GM23338 (cell line): ENCODE measurements at regions not wholly inside any gene's neighbourhood (a gene's known extent, or its start where the extent isn't known, plus 50 kb on each side); places are given as distances from the start of the nearest gene placed in this dataset.

Experiments used
- ATAC-seq: fragments of 200-7000 bp; cut with Tn5 transposase; 3 replicates; pipeline ENCODE4 v1.9.1; 2020
- DNase-seq: peaks from one replicate; pipeline ENCODE4 v3.0.0-alpha.2; 2015; ENCODE audit warnings: low spot score
- H2AFZ ChIP-seq: fragments of 200-600 bp; sonication (generic); 2 replicates; pipeline ENCODE4 v1.8.0; 2016; ENCODE audit warnings: antibody characterized with exemption, mild to moderate bottlenecking, moderate library complexity
- H3F3A ChIP-seq: fragments of 200-600 bp; sonication (generic); replicated peaks from 2 replicates; pipeline ENCODE4 v1.8.0; 2017; ENCODE audit warnings: antibody characterized with exemption, mixed run types, low read depth
- H3K27ac ChIP-seq: fragments of 200-600 bp; sonication (generic); 2 replicates; pipeline ENCODE4 v1.6.1; 2016; ENCODE audit warnings: low read depth
- H3K27me3 ChIP-seq: fragments of 200-600 bp; sonication (generic); 2 replicates; pipeline ENCODE4 v1.8.0; 2016; ENCODE audit warnings: mild to moderate bottlenecking, mixed run types, moderate library complexity; ENCODE audit not compliant: insufficient read depth
- H3K36me3 ChIP-seq: fragments of 200-600 bp; sonication (generic); 2 replicates; pipeline ENCODE4 v1.8.0; 2016; ENCODE audit warnings: mild to moderate bottlenecking; ENCODE audit not compliant: insufficient read depth
- H3K4me1 ChIP-seq: fragments of 200-600 bp; sonication (generic); 2 replicates; pipeline ENCODE4 v1.8.0; 2016; ENCODE audit warnings: mild to moderate bottlenecking, moderate library complexity; ENCODE audit not compliant: insufficient read depth
- H3K4me2 ChIP-seq: fragments of 200-600 bp; sonication (generic); 2 replicates; pipeline ENCODE4 v1.7.1; 2017; ENCODE audit warnings: mixed run types
- H3K4me3 ChIP-seq: fragments of 200-600 bp; sonication (generic); 2 replicates; pipeline ENCODE4 v1.6.1; 2016; ENCODE audit warnings: mixed run types
- H3K79me2 ChIP-seq: fragments of 200-600 bp; sonication (generic); replicated peaks from 2 replicates; pipeline ENCODE4 v1.8.0; 2017; ENCODE audit warnings: mild to moderate bottlenecking; ENCODE audit not compliant: insufficient read depth
- H3K9me2 ChIP-seq: fragments of 200-600 bp; sonication (generic); 2 replicates; pipeline ENCODE4 v1.8.0; 2017; ENCODE audit not compliant: insufficient read depth
- H4K20me1 ChIP-seq: fragments of 200-600 bp; sonication (generic); replicated peaks from 2 replicates; pipeline ENCODE4 v1.8.0; 2017; ENCODE audit warnings: mild to moderate bottlenecking; ENCODE audit not compliant: insufficient read depth
- H3K27ac Mint-ChIP-seq: 2 replicates; pipeline ENCODE4 v1.8.0; 2020; ENCODE audit warnings: inconsistent platforms, mild to moderate bottlenecking, moderate library complexity, mixed read lengths
- H3K27me3 Mint-ChIP-seq: 3 replicates; pipeline ENCODE4 v1.8.0; 2022; ENCODE audit warnings: low read depth, mild to moderate bottlenecking, moderate library complexity, mixed read lengths, inconsistent platforms; ENCODE audit not compliant: insufficient read depth, poor library complexity
- H3K36me3 Mint-ChIP-seq: 3 replicates; pipeline ENCODE4 v1.8.0; 2021; ENCODE audit warnings: low read depth, mild to moderate bottlenecking, inconsistent platforms, moderate library complexity, mixed read lengths
- H3K4me1 Mint-ChIP-seq: 3 replicates; pipeline ENCODE4 v1.8.0; 2020; ENCODE audit warnings: mild to moderate bottlenecking, inconsistent platforms, mixed read lengths
- H3K4me3 Mint-ChIP-seq: 3 replicates; pipeline ENCODE4 v1.8.0; 2021; ENCODE audit warnings: moderate library complexity, mild to moderate bottlenecking, inconsistent platforms, mixed read lengths
- H3K9me3 Mint-ChIP-seq: 3 replicates; pipeline ENCODE4 v1.8.0; 2020; ENCODE audit warnings: moderate library complexity, mild to moderate bottlenecking, inconsistent platforms, mixed read lengths
- CREB1 ChIP-seq: fragments of 250-450 bp; sonication (Bioruptor Pico); IDR thresholded peaks from 2 replicates; pipeline ENCODE4 v1.5.0; 2020; ENCODE audit warnings: low read depth, mild to moderate bottlenecking, moderate library complexity
- CTCF ChIP-seq, 2 experiments: fragments of 200-600 bp in 1 of 2; sonication (generic) in 1 of 2; conservative IDR thresholded peaks; 2 replicates each; pipeline versions ENCODE4 v1.5.1 to v1.6.1; 2016 to 2017; ENCODE audit warnings: antibody characterized with exemption in 2 of 2, low read depth in 2 of 2, mild to moderate bottlenecking in 2 of 2, moderate library complexity in 1 of 2
- EZH2 ChIP-seq: fragments of 200-600 bp; sonication (generic); IDR thresholded peaks from one replicate; pipeline ENCODE4 v1.8.0; 2017; ENCODE audit warnings: antibody characterized with exemption, mild to moderate bottlenecking, low read depth; ENCODE audit not compliant: unreplicated experiment
- EZH2phosphoT487 ChIP-seq: fragments of 200-600 bp; sonication (generic); IDR thresholded peaks from one replicate; pipeline ENCODE4 v1.8.1; 2018; ENCODE audit warnings: antibody characterized with exemption; ENCODE audit not compliant: unreplicated experiment
- JUNB ChIP-seq: IDR thresholded peaks from one replicate; pipeline ENCODE4 v1.6.1; 2016; ENCODE audit warnings: antibody characterized with exemption; ENCODE audit not compliant: unreplicated experiment
- REST ChIP-seq: IDR thresholded peaks from one replicate; pipeline ENCODE4 v1.6.1; 2018; ENCODE audit warnings: antibody characterized with exemption; ENCODE audit not compliant: unreplicated experiment
- STAT1 ChIP-seq: IDR thresholded peaks from one replicate; pipeline ENCODE4 v1.6.1; 2016; ENCODE audit warnings: antibody characterized with exemption; ENCODE audit not compliant: unreplicated experiment
- ZNF114 ChIP-seq: fragments of 250-450 bp; sonication (Bioruptor Pico); IDR thresholded peaks from 2 replicates; pipeline ENCODE4 v1.5.0; 2020; ENCODE audit warnings: mild to moderate bottlenecking, moderate library complexity
- ZNF331 ChIP-seq: fragments of 250-450 bp; sonication (Bioruptor Pico); IDR thresholded peaks from 2 replicates; pipeline ENCODE4 v1.5.0; 2020; ENCODE audit warnings: low read depth, mild to moderate bottlenecking, moderate library complexity
- TF ChIP-seq, protein P1 (sequence below): fragments of 250-450 bp; sonication (Bioruptor Pico); IDR thresholded peaks from 2 replicates; pipeline ENCODE4 v1.5.0; 2020; ENCODE audit warnings: mild to moderate bottlenecking, moderate library complexity

GRCh38 chr3:74787011-74787410, 172.6 kb upstream of the CNTN3 start:
- Histone ChIP-seq H3K9me2 (no peaks in the 10 kb centered on the region), H3K4me1 (no peaks in the 10 kb centered on the region), H3K27ac (no peak overlapping the region), H3K36me3 (no peaks in the 10 kb centered on the region), H3K4me2 (no peak overlapping the region), H3K79me2 (no peaks in the 10 kb centered on the region), H3K27me3 (no peaks in the 10 kb centered on the region), H3F3A (no peaks in the 10 kb centered on the region), H3K4me3 (no peak overlapping the region), H2AFZ (no peak overlapping the region), H4K20me1 (no peaks in the 10 kb centered on the region)
- ATAC-seq (no peak; the same call in 2 of the 3 replicates), DNase-seq (peak; percentile 54)
- H3K27me3 Mint-ChIP-seq, result no peaks in the 10 kb centered on the region
- no peaks in the 10 kb centered on the region for H3K36me3 Mint-ChIP-seq
- H3K27ac Mint-ChIP-seq, result no peak overlapping the region
- no peak overlapping the region for H3K4me3 Mint-ChIP-seq
- no peaks in the 10 kb centered on the region for H3K9me3 Mint-ChIP-seq
- H3K4me1 Mint-ChIP-seq, result no peaks in the 10 kb centered on the region; the same call in 2 of the 3 replicates
- TF ChIP-seq CREB1 (CRISPR knock-in tag) (no peak), ZNF114 (CRISPR knock-in tag) (no peak), CTCF (conservative IDR thresholded peaks at IDR 0.05; ENCODE audit: low read depth in 2 of 2) (no peak), STAT1 (no peak), ZNF331 (CRISPR knock-in tag) (no peak), REST (no peak), JUNB (no peak), EZH2 (no peak), EZH2phosphoT487 (no peak)
- TF ChIP-seq, protein P1, sequence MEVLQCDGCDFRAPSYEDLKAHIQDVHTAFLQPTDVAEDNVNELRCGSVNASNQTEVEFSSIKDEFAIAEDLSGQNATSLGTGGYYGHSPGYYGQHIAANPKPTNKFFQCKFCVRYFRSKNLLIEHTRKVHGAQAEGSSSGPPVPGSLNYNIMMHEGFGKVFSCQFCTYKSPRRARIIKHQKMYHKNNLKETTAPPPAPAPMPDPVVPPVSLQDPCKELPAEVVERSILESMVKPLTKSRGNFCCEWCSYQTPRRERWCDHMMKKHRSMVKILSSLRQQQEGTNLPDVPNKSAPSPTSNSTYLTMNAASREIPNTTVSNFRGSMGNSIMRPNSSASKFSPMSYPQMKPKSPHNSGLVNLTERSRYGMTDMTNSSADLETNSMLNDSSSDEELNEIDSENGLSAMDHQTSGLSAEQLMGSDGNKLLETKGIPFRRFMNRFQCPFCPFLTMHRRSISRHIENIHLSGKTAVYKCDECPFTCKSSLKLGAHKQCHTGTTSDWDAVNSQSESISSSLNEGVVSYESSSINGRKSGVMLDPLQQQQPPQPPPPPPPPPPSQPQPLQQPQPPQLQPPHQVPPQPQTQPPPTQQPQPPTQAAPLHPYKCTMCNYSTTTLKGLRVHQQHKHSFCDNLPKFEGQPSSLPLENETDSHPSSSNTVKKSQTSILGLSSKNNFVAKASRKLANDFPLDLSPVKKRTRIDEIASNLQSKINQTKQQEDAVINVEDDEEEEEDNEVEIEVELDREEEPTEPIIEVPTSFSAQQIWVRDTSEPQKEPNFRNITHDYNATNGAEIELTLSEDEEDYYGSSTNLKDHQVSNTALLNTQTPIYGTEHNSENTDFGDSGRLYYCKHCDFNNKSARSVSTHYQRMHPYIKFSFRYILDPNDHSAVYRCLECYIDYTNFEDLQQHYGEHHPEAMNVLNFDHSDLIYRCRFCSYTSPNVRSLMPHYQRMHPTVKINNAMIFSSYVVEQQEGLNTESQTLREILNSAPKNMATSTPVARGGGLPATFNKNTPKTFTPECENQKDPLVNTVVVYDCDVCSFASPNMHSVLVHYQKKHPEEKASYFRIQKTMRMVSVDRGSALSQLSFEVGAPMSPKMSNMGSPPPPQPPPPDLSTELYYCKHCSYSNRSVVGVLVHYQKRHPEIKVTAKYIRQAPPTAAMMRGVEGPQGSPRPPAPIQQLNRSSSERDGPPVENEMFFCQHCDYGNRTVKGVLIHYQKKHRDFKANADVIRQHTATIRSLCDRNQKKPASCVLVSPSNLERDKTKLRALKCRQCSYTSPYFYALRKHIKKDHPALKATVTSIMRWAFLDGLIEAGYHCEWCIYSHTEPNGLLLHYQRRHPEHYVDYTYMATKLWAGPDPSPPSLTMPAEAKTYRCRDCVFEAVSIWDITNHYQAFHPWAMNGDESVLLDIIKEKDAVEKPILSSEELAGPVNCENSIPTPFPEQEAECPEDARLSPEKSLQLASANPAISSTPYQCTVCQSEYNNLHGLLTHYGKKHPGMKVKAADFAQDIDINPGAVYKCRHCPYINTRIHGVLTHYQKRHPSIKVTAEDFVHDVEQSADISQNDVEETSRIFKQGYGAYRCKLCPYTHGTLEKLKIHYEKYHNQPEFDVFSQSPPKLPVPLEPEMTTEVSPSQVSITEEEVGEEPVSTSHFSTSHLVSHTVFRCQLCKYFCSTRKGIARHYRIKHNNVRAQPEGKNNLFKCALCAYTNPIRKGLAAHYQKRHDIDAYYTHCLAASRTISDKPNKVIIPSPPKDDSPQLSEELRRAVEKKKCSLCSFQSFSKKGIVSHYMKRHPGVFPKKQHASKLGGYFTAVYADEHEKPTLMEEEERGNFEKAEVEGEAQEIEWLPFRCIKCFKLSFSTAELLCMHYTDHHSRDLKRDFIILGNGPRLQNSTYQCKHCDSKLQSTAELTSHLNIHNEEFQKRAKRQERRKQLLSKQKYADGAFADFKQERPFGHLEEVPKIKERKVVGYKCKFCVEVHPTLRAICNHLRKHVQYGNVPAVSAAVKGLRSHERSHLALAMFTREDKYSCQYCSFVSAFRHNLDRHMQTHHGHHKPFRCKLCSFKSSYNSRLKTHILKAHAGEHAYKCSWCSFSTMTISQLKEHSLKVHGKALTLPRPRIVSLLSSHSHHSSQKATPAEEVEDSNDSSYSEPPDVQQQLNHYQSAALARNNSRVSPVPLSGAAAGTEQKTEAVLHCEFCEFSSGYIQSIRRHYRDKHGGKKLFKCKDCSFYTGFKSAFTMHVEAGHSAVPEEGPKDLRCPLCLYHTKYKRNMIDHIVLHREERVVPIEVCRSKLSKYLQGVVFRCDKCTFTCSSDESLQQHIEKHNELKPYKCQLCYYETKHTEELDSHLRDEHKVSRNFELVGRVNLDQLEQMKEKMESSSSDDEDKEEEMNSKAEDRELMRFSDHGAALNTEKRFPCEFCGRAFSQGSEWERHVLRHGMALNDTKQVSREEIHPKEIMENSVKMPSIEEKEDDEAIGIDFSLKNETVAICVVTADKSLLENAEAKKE (CRISPR knock-in tag), result no peak
